WTC11 (cell line): ENCODE measurements at regions not wholly inside any gene's neighbourhood (a gene's known extent, or its start where the extent isn't known, plus 50 kb on each side); places are given as distances from the start of the nearest gene placed in this dataset.

Source experiments
- ESRRA ChIP-seq: sonication (generic); formaldehyde crosslinking; IDR thresholded peaks from 2 replicates; pipeline ENCODE4 v1.8.1; 2022; ENCODE audit warnings: mild to moderate bottlenecking, missing genetic modification reagents, borderline replicate concordance
- JUN ChIP-seq: sonication (generic); formaldehyde crosslinking; IDR thresholded peaks from 2 replicates; pipeline ENCODE4 v1.8.0; 2023; ENCODE audit warnings: mild to moderate bottlenecking, missing genetic modification reagents
- MYBL2 ChIP-seq: sonication (generic); formaldehyde crosslinking; IDR thresholded peaks from 2 replicates; pipeline ENCODE4 v1.8.1; 2023; ENCODE audit warnings: mild to moderate bottlenecking, moderate library complexity, missing genetic modification reagents
- NFYB ChIP-seq: sonication (generic); formaldehyde crosslinking; conservative IDR thresholded peaks from 2 replicates; pipeline ENCODE4 v1.8.0; 2022; ENCODE audit warnings: low read depth, missing genetic modification reagents
- RORB ChIP-seq: fragments of 250-450 bp; sonication (Bioruptor Pico); IDR thresholded peaks from 2 replicates; pipeline ENCODE4 v1.9.0; 2021; ENCODE audit warnings: mild to moderate bottlenecking
- SMAD3 ChIP-seq: sonication (generic); formaldehyde crosslinking; IDR thresholded peaks from 2 replicates; pipeline ENCODE4 v1.8.0; 2022; ENCODE audit warnings: missing genetic modification reagents, mild to moderate bottlenecking, borderline replicate concordance
- TP53 ChIP-seq: sonication (generic); formaldehyde crosslinking; IDR thresholded peaks from 2 replicates; pipeline ENCODE4 v1.8.1; 2023; ENCODE audit warnings: mild to moderate bottlenecking, missing genetic modification reagents
- ZNF317 ChIP-seq: sonication (generic); formaldehyde crosslinking; IDR thresholded peaks from 2 replicates; pipeline ENCODE4 v1.8.1; 2023; ENCODE audit warnings: low read depth, mild to moderate bottlenecking, moderate library complexity, missing genetic modification reagents, borderline replicate concordance
- TF ChIP-seq, protein P1 (sequence below): fragments of 200-600 bp; IDR thresholded peaks from 2 replicates; pipeline ENCODE4 v1.8.0; 2022; ENCODE audit warnings: antibody characterized with exemption
- TF ChIP-seq, protein P2 (sequence below): sonication (generic); formaldehyde crosslinking; IDR thresholded peaks from 2 replicates; pipeline ENCODE4 v1.8.1; 2022; ENCODE audit warnings: mild to moderate bottlenecking, missing genetic modification reagents, moderate library complexity, borderline replicate concordance
- TF ChIP-seq, protein P3 (sequence below): sonication (generic); formaldehyde crosslinking; IDR thresholded peaks from 2 replicates; pipeline ENCODE4 v1.8.1; 2023; ENCODE audit warnings: mild to moderate bottlenecking, moderate library complexity, missing genetic modification reagents
- TF ChIP-seq, protein P4 (sequence below): sonication (generic); formaldehyde crosslinking; IDR thresholded peaks from 2 replicates; pipeline ENCODE4 v1.8.0; 2022; ENCODE audit warnings: mild to moderate bottlenecking, missing genetic modification reagents
- TF ChIP-seq, protein P5 (sequence below): sonication (generic); formaldehyde crosslinking; IDR thresholded peaks from 2 replicates; pipeline ENCODE4 v1.8.1; 2022; ENCODE audit warnings: low read depth, missing genetic modification reagents, borderline replicate concordance

DNA sequence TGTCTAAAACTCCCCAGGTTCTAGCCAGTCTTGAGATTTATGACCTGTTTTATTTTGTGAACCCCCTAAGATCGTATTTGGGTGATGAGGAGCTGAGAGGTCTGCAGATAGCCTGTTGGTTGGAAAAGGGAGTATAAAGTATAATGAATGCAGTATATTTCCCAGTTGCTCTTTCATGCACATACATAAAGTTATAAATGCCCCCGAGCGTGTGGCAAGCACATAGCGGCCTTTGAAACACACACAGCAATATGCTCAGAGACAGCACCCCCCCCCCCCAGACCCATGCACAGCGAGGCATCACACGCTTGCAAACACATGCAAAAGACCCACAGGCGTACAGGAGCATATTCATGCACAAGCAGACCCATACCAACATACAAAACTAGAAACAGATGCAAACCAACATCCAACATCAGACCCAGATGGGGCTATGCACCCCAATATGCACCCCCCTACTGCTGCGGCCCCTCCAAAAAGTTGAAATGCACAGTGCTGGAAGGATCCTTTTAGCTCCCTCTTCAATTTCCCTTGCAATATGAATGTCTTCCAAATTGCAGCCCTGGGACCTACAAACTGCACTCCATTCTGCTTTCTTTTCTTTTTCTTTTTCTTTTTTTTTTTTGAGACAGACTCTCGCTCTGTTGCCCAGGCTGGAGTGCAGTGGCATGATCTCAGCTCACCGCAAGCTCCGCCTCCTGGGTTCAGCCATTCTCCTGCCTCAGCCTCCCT lies 82.2 kb upstream of the TBX3 start:
- TF ChIP-seq, protein P1, sequence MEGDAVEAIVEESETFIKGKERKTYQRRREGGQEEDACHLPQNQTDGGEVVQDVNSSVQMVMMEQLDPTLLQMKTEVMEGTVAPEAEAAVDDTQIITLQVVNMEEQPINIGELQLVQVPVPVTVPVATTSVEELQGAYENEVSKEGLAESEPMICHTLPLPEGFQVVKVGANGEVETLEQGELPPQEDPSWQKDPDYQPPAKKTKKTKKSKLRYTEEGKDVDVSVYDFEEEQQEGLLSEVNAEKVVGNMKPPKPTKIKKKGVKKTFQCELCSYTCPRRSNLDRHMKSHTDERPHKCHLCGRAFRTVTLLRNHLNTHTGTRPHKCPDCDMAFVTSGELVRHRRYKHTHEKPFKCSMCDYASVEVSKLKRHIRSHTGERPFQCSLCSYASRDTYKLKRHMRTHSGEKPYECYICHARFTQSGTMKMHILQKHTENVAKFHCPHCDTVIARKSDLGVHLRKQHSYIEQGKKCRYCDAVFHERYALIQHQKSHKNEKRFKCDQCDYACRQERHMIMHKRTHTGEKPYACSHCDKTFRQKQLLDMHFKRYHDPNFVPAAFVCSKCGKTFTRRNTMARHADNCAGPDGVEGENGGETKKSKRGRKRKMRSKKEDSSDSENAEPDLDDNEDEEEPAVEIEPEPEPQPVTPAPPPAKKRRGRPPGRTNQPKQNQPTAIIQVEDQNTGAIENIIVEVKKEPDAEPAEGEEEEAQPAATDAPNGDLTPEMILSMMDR: no peak
- TF ChIP-seq, protein P2, sequence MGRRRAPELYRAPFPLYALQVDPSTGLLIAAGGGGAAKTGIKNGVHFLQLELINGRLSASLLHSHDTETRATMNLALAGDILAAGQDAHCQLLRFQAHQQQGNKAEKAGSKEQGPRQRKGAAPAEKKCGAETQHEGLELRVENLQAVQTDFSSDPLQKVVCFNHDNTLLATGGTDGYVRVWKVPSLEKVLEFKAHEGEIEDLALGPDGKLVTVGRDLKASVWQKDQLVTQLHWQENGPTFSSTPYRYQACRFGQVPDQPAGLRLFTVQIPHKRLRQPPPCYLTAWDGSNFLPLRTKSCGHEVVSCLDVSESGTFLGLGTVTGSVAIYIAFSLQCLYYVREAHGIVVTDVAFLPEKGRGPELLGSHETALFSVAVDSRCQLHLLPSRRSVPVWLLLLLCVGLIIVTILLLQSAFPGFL (CRISPR knock-in tag): no peak
- TF ChIP-seq, protein P3, sequence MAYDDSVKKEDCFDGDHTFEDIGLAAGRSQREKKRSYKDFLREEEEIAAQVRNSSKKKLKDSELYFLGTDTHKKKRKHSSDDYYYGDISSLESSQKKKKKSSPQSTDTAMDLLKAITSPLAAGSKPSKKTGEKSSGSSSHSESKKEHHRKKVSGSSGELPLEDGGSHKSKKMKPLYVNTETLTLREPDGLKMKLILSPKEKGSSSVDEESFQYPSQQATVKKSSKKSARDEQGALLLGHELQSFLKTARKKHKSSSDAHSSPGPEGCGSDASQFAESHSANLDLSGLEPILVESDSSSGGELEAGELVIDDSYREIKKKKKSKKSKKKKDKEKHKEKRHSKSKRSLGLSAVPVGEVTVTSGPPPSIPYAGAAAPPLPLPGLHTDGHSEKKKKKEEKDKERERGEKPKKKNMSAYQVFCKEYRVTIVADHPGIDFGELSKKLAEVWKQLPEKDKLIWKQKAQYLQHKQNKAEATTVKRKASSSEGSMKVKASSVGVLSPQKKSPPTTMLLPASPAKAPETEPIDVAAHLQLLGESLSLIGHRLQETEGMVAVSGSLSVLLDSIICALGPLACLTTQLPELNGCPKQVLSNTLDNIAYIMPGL (CRISPR knock-in tag): no peak
- TF ChIP-seq TP53 (CRISPR knock-in tag): no peak
- no peak for TF ChIP-seq ESRRA
- TF ChIP-seq RORB (CRISPR knock-in tag): no peak
- TF ChIP-seq, protein P4, sequence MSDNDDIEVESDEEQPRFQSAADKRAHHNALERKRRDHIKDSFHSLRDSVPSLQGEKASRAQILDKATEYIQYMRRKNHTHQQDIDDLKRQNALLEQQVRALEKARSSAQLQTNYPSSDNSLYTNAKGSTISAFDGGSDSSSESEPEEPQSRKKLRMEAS: no peak
- TF ChIP-seq ZNF317 (CRISPR knock-in tag): no peak
- TF ChIP-seq NFYB (CRISPR knock-in tag): no peak
- TF ChIP-seq SMAD3 (CRISPR knock-in tag): no peak
- TF ChIP-seq MYBL2 (CRISPR knock-in tag): no peak
- TF ChIP-seq, protein P5, sequence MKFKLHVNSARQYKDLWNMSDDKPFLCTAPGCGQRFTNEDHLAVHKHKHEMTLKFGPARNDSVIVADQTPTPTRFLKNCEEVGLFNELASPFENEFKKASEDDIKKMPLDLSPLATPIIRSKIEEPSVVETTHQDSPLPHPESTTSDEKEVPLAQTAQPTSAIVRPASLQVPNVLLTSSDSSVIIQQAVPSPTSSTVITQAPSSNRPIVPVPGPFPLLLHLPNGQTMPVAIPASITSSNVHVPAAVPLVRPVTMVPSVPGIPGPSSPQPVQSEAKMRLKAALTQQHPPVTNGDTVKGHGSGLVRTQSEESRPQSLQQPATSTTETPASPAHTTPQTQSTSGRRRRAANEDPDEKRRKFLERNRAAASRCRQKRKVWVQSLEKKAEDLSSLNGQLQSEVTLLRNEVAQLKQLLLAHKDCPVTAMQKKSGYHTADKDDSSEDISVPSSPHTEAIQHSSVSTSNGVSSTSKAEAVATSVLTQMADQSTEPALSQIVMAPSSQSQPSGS: no peak
- no peak for TF ChIP-seq JUN (CRISPR knock-in tag)
